ENCODE measurements at regions not wholly inside any gene's neighbourhood (a gene's known extent, or its start where the extent isn't known, plus 50 kb on each side); places are given as distances from the start of the nearest gene placed in this dataset.

- TF ChIP-seq FOXM1 (IDR thresholded peaks at IDR 0.05; ENCODE audit: borderline replicate concordance, low read depth): no peak
- no peak for TF ChIP-seq TCF12 (IDR thresholded peaks at IDR 0.05; ENCODE audit: low read depth)
- TF ChIP-seq EP300 (IDR thresholded peaks at IDR 0.05; ENCODE audit: borderline replicate concordance): no peak
- no peak for TF ChIP-seq REST (IDR thresholded peaks at IDR 0.05; ENCODE audit: low read depth)
- no peak for TF ChIP-seq NFIC (IDR thresholded peaks at IDR 0.05)
- no peak for TF ChIP-seq YY1 (IDR thresholded peaks at IDR 0.05; ENCODE audit: low read depth)
- TF ChIP-seq RAD21 (IDR thresholded peaks at IDR 0.05; ENCODE audit: low read depth): no peak
- no peak for TF ChIP-seq MAX (IDR thresholded peaks at IDR 0.05)
- no peak for TF ChIP-seq CEBPB (IDR thresholded peaks at IDR 0.05)
Observed at GRCh38 chr2:163822033-163822432, 86.2 kb upstream of the FIGN start.

Data from Ishikawa (cell line).